HG02981 (cell line): ENCODE measurements at regions not wholly inside any gene's neighbourhood (a gene's known extent, or its start where the extent isn't known, plus 50 kb on each side); places are given as distances from the start of the nearest gene placed in this dataset.
A peak's percentile ranks its signal among the peaks of the same experiment; 100 is the strongest.
"Not testable (repeated sequence)": the region's sequence is repeated elsewhere in the genome, so short reads cannot be mapped to it uniquely, and the experiment has no call there.

Experiments used
- ATAC-seq: cut with Tn5 transposase; IDR thresholded peaks from one replicate; pipeline ENCODE4 v1.9.1; 2021; ENCODE audit warnings: mild to moderate bottlenecking, moderate library complexity; ENCODE audit not compliant: unreplicated experiment

DNA sequence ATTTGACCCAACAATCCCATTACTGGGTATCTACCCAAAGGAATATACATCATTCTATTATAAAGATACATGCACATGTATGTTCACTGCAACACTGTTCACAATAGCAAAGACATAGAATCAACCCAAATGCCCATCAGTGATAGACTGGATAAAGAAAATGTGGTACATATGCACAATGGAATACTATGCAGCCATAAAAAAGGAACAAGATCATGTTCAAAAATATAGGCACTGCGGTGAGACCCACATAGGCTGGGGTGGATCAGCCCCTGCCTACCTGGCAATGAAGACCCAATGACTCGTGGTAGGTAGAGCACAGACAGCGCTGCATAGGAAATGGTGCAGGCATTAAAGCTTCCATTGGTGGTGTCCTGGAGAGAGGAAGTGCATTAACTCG is 88.6 kb upstream of the NFIL3 start:
- not testable (repeated sequence) for ATAC-seq

DNA sequence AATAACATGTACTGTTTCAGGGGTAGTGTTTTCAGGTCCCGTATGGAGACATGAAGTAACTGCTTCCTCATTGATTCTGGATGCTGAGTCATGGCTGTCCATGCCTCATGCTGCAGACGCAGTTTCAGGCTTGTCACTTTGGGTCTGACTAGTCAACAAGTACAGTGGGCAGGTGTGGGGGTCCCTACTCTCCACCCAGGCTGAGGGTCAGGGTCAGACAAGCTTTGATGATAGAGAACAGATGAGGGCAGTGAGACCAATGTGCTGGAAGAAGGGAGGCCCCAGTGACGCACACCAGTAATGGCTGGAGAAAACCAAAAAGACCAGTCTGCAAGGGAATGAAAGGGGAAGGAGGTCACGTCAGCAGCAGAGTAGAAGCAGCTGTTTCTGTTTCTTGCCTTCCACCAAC is 80.0 kb upstream of the NFIL3 start:
- no peak for ATAC-seq

DNA sequence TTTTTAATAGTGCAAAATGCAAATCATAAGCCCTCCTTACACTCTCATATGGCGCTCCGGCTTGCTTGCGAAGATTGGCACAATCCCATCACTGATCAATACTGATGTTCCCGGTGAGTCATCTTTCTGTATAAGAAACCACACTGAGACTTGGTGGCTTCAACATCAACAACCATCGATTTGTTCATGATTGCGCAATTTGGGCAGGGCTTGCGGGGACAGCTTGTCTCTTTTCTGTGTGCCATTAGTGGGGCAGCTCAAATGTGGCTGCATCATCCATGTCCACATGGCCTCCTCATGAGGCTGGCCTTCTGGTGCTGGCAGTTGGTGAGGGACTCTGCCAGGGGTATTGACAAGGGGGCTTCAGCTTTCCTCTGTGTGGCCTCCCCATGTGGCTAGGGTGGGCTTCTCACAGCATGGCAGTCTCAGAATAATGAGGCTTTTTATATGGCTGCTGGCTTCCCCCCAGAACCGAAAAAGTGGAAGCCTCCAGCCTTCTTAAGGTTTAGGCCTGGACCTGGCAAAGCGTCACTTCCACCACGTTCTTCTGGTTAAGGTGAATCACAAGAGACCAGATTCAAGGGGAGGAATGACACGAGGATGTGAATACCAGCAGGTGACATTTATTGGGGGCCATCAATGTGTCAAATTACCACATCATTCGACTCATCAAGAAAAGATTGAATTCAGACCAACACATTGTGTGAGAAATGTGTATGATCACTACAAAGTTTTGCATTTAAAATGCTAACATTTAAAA is 79.5 kb upstream of the NFIL3 start:
- ATAC-seq, result no peak

DNA sequence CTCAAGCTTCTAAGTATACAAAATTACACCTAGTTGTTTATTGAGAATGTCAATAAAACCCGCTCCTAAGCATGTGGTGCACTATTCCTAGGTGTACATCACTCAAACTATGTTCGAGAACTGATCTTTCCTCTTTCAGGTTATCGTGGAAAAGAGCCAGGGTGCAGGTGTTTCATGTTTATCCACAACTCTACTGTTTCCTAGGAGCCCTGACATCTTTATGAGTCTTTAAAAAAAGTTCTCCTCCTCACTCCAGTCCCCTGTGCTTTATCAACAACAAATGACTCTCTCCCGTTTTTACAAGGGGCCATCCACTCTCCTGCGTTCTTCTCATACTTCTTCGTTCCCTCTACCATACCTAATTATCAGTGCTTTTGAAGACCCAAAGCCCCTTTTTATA is 78.8 kb upstream of the NFIL3 start:
- ATAC-seq, result no peak

DNA sequence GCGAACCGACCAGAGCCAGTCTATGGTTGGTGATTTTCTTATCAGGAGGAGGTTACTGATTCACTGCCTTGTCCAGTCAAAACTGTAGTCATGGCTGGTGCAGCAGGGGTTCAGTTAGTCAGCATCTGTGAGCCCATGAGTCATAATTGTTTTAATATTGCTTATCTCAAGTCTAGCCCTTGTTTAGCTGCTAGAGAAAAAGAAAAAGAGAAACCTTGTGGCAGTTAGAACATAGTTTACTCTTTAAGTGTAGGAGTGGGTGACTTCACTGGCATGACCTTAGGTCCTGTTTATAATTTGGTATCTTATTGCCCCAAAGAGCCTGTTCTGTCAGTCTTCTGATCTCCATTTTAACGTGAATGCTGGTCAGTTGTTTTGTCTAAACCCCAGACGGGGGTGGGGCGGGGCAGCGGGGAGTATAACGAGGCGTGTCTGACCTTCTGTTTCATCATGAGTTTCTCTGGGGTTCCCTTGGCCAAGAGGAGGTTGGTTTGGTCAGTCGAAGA is 76.9 kb upstream of the NFIL3 start:
- peak; percentile 76 for ATAC-seq

DNA sequence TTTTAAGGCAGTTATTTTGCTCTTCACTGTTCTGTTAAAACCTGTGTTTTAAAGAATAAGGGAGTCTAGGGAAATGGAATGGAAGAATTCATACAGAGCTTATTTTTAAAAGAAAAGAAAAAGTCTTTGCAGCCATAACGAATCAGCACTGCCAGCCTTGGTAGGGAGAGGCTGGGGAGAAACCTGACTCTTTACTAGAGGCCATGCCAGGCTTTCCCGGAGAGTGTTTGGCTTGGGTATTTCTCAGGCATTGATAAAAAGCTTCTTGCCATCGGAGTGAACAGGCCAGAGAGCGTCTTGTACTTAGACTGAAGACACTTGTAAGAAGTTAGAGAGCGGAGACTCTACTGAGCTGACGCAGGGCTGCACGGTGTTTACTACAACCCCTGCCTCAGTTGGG is 72.7 kb upstream of the NFIL3 start:
- no peak for ATAC-seq

DNA sequence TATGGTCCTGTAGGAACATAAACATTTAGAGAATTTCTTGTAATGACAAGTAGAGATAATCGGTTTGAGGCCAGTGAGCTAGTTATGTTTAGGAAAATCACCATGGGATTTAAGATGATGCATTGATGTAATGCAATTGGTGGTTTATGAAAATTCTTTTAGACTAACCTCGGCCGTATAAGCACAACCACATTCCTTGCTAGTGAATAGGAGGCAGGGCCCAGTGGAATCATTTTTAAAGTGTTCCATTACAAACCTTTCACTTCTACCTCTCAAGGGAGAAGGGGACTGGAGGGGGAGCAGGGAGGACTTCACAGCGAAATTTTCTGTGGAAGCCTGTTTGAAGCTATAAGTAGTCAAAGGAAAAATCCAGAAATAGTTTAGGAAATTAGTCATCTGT is 71.8 kb upstream of the NFIL3 start:
- no peak for ATAC-seq

DNA sequence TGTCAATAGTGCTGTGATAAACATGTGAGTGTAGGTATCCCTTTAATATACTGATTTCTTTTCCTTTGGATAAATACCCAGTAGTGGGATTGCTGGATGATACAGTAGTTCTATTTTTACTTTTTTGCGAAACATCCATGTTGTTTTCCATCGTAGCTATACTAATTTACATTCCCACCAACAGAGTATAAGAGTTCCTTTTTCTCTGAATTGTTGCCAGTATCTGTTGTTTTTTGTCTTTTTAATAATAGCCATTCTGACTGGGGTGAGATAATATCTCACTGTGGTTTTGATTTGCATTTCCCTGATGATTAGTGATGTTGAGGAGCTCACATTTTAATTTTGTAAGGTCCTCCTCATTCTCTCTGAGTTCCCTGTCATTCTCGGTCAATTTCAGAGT is 71.1 kb upstream of the NFIL3 start:
- no peak for ATAC-seq

DNA sequence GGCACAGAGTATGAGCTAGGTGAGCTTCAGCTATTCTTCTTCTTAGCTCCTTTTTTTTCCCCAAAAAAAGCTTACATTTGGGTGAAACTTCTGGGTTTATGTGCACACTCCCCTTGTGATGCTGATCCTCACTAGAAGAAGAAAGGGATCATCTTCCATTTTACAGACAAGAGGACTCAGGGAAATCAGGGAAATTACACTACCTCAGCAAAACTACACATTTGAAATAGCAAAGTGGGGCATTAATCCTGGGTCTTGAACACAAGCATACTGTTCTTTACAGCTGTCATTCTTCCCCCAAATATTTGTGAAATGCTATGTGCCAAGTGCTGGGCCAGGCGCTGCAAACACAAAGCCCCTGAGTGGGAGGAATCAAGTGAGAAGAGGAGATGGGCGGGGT is 68.6 kb upstream of the NFIL3 start:
- ATAC-seq, result no peak

DNA sequence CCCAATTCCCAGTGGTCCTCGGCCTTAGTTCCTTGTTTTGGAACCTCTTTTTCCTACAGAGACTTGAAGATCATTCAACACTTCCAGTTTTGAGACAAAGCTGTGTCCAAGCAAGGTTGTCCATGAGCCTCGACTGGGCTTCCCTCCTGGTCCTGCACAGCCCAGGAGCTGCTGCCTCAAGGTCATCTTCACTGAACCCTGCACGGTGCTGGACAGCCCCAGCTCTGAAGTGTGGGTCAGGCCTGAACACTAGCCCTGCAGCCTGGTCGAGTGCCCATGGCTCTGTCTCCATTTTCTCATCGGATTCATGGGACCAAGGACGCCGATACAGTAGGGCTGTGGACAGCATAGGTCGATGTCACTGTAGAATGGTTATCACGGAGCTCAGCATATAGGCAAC is 68.0 kb upstream of the NFIL3 start:
- no peak for ATAC-seq

DNA sequence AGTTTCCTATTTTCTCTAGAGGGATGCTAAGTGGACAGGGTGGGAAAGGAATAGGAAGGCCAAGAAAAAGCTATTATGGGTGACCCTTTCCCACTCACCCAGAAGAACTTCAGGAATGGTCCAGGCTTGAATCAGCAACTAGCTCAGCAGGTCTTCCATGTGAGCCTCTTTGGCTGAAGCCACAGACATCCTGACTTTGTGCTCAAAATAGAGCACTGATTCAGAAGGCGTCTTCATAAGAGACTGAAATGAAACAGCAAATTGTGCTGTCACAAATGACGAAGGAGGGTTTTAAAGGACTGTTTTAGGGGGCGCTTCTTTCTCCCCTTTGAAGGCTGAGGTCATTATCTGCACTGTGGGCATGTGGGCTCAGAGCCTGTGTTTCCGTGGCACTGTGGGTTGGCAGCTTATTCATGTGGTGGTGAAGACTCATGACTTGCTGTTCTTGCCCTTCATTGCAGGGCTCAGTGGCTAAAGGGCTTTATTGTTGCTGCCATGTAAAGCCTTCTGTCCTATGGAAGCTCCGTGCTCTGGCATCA is 65.8 kb upstream of the NFIL3 start:
- no peak for ATAC-seq

DNA sequence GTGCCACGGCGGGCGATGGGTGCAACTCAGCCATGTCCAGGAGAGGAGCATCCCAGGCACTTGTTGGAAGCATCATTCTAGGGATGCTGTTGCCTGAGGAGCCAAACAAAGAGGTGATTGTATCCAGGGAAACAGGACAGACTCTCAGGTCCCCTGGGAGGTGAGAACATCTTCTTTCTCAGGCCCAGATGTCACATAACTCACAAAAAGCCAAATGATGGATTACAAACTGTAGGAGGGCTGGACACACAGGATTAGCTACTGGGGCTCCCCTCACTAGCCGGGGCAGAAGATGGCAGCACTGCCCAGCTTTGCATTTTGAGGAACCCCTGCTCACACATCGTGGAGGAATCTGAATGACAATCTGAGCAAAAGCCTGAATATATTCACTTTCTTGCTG is 64.7 kb upstream of the NFIL3 start:
- no peak for ATAC-seq

DNA sequence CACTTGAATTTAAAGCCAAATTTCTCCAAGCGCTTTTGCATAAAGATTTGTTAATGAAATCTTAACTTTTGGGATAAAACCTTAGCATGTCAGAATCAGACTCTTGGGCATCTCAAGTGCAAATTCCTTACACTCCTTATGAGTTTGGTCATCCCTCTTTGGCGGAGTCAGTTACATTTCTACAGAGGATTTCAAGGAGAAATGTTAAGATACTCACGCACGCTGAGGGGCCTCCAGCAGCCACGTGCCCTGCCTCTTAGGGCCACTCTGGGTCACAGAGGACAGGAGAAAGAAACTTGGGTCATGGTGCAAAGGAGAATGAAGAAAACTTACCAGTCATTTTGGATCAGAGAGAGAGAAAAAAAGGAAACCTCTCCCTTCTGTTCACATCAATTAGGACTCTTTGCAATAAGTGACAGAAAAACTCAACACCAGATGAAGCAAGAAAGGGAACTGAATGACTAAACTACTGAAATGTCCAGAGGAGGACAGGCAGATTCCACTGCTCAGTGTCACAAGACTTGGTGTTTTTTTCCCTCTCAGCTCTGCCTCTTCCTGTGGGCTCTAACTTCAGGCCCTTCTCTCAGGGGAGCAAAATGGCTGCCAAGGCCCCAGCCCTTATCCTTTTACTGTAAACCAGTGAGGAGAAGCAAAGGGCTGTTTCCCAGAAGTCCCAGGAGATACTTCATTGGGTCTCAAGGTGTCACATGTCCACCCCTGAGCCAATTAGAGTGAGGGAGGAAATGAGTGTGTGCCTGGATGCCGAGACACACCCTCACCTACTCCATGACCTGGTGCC is 63.3 kb upstream of the NFIL3 start:
- no peak for ATAC-seq

DNA sequence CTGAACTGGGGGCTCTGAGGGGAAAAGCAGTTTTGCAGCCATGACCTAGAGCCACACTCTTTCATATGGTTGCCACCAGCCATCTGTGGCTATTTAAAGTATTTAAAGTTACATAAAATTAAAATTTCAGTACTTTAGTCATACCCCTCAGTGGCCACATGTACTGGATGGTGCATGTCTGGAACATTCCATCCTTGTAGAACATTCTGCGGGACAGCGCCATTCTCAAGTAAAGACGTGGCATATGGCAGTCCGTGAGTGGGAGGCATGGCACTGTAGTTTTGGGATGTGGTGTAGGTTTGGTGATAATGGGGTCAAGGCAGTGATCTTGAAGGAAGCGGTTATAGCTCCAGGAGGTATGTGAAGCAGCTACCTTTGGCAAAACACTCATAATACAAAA is 61.4 kb upstream of the NFIL3 start:
- no peak for ATAC-seq

DNA sequence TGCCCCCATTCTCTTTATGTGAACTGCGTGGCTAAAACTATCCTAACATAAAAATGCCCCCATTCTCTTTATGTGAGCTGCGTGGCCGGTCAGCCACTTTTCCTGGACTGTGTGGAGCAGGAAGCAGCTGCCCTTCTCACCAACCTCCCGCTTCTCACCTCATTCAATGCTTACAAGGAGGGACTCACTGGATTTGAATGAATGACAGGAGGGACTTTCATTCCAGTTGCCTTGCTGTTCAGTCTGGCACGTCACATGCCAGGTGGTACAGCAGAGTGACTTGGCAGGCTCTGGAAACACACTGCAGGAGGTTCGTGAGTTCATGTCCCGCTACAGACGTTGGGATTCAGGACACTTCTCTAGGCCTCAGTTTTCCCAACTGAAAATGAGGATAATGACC is 60.2 kb upstream of the NFIL3 start:
- no peak for ATAC-seq

DNA sequence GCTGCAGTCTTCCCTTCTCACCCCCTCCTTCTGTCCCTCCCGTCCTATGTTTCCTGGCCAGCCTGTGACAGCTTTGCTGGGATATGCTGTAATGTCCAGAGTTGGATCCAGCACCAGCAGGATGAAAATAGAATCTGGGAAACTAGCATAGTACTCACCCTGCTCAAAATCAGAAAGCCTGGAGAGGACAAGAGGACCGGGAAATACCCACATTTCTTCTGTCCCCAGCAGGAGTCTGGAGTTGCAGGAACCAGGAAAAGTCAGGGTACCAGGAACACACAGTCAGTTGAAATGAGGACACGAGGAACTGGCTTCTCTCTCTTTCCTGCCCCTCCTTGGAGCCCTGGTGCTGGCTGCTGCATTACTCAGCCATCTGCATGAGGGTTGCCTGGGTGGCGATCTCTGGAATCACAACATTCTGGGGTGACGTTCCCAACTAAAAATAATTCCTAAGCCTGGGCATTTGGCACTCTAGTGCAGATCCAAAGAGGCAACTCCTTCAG is 59.6 kb upstream of the NFIL3 start:
- no peak for ATAC-seq

DNA sequence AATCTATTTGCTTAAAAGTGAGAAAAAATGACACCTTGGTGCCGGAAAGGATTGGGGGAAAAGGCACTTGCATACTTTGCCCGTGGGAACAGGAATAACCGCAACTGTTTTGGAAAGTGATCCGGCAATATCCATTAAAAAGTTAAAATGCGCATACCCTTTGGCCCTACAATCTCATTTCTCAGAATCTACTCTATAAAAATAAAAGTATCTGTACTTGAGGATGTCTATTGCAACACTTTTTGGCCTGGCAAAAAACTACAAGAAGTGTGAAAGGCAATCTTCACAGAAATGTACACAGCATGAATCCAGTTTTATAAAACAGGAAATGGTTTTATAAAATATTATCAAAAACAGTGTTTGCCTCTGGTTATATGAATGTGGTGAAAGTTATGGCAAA is 58.3 kb upstream of the NFIL3 start:
- ATAC-seq, result no peak

DNA sequence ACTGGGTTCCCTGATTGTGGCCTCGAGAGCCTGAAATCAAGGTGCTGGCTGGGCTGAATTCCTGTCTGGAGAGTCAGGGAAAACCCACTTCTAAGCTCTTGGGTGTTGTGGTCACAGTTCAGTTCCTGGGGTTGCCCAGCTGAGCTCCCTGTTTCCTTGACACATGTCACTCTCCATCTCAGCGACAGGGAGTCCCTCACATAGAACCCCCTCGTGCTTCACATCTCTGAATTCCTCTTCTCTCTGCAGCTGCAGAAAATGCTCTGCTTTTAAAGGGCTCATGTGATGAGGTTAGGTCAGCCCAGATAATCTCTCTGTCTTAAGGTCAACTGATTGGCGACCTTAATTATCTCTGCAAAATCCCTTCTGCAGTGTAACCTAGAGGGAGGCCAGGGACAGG is 53.5 kb upstream of the NFIL3 start:
- ATAC-seq, result no peak

DNA sequence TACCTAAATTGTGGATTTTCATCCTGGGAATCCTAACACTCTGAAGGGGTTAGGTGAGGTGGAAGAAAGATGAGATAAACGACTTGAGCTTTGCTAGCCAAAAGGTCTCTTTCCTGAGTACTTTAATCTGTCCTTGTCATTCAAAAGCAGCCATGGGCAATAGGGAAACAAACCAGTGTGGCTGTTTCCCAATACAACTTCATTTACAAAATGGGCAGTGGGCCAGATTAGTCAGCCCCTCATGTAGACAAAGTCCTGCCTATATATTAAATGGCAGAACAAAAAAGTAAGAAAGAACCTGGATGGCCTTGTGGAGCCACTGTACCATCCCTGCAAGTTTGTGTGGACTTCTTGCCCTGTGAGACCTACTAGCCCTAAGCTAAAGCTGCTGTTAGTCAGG is 51.0 kb upstream of the NFIL3 start:
- no peak for ATAC-seq
